ENCODE measurements at regions not wholly inside any gene's neighbourhood (a gene's known extent, or its start where the extent isn't known, plus 50 kb on each side); places are given as distances from the start of the nearest gene placed in this dataset.

DNA sequence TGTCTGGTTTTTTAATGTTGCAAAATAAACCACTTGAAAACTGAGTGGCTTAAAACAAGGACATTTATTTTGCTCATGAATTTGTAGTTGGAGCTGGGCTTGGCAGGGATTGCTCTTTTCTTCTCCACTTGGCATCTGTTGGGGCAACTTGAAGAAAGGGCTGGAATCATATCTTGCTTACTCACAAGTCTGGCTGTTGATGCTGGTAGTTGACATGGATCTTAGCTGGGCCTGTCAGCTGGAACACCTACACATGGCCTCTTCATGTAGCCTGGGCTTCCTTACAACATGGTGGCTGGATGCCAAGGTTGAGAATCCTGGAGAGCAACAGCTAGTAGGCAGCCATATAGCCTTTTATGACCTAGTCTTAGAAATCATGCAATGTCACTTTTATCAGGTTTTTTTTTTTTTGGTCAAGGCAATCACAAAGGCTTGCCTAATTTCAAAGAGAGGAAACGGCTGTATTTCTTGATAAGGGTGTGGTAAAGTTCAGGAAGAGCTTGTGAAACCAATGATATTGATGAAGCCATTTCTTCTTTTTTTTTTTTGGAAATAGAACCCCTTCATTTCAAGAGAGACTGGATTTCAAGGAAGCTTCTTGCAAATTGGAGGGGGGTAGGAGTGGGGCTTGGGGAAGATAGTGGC, 262.1 kb downstream of the IL20RB start:
- TF ChIP-seq, protein P1, sequence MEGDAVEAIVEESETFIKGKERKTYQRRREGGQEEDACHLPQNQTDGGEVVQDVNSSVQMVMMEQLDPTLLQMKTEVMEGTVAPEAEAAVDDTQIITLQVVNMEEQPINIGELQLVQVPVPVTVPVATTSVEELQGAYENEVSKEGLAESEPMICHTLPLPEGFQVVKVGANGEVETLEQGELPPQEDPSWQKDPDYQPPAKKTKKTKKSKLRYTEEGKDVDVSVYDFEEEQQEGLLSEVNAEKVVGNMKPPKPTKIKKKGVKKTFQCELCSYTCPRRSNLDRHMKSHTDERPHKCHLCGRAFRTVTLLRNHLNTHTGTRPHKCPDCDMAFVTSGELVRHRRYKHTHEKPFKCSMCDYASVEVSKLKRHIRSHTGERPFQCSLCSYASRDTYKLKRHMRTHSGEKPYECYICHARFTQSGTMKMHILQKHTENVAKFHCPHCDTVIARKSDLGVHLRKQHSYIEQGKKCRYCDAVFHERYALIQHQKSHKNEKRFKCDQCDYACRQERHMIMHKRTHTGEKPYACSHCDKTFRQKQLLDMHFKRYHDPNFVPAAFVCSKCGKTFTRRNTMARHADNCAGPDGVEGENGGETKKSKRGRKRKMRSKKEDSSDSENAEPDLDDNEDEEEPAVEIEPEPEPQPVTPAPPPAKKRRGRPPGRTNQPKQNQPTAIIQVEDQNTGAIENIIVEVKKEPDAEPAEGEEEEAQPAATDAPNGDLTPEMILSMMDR (IDR thresholded peaks at IDR 0.05; ENCODE audit: low read length, missing control alignments), result no peak
- DNase-seq (ENCODE audit: low read depth), result no peak
- H3K4me3 ChIP-seq (replicated peaks; ENCODE audit: low read depth, low read length), result no peak overlapping the region

DNA sequence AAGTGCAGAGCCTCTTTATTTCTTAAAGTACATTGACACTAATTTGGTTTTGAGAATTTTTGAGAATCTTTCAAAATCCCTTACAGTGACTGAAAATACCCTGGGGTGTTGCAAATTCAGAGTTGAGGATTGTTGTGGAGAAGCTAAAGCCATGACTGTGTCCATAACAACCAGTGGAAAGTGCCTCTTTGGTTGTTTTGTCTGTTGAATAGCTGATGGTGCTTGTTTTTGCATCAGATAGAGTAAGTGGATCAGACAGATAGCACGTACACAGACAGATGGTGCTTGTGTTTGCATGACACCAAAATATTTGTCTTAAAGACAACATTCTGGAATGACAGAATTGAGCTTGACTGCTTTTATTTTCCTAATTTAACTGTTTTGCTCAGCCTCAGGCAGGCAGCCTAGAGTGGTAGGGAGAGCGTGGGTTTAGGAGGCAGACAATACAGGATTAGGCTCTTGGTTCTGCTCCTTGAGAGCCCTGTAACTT, 265.0 kb downstream of the IL20RB start:
- no peak for DNase-seq (ENCODE audit: low read depth)
- TF ChIP-seq, protein P1 (IDR thresholded peaks at IDR 0.05; ENCODE audit: low read length, missing control alignments), result no peak
- no peak overlapping the region for H3K4me3 ChIP-seq (replicated peaks; ENCODE audit: low read depth, low read length)

DNA sequence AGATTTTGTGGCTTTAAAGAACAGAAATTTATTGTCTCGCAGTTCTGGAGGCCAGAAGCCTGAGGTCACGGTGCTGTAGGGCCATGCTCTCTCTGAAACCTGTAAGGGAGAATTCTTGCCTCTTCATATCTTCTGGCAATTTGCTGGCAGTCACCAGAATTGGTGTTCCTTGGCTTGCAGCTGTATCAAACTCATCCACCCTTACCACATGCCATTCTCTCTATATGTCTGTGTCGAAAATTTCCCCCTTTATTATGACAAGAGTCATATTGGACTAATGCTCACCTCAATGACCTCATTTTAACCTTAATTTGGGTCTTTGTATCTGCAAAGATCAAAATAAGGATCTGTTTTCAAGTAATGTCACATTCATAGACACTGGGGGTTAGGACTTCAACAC, 266.7 kb downstream of the IL20RB start:
- no peak for DNase-seq (ENCODE audit: low read depth)
- TF ChIP-seq, protein P1 (IDR thresholded peaks at IDR 0.05; ENCODE audit: low read length, missing control alignments), result no peak
- H3K4me3 ChIP-seq (replicated peaks; ENCODE audit: low read depth, low read length), result no peak overlapping the region

DNA sequence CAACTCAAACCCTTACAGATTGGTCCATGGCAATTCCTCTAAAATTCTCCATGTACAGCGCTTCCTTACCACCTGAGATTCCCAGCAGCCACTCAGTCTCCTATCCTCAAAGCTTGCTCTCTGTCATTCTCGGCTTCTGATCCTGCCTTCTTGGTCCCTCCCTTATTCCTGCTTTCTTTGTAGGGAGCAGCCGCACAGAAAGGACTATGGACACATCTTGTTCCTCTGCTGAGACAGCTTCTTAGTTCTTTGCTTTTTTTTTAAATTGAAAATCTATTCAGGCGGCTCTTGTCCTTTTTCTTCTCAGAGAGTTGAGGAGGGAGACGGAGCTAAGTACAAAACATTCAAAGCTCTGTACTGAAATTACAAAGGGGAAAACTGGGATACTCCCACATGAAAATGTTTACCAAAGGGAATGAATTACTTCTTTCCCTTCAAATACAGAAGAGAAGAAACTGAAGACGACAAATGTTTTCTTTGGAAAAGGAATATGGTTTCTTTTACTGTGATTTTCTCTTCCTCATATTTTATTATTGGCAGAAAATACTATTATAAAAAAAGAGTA, 285.1 kb downstream of the IL20RB start:
- TF ChIP-seq, protein P1 (IDR thresholded peaks at IDR 0.05; ENCODE audit: low read length, missing control alignments), result no peak
- DNase-seq (ENCODE audit: low read depth), result no peak
- no peak overlapping the region for H3K4me3 ChIP-seq (replicated peaks; ENCODE audit: low read depth, low read length)

DNA sequence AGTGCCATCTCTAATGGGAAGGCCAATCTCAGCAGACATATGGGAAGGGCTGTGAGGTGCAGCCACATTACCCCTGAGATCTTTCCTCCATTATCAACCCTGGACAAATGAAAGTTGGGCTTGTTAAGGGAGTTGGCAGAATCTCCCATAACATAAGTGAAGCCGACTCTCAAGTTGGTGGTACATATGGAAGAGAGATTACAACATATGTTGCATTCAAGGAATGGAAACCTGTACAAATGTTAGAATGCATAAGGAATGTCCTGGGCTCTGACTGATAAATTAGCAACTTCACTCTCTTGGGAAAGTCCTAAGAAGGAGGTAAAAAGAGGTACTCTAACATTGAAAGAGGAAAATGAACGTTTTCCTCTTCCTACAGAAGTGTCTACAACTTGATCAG, 288.7 kb downstream of the IL20RB start:
- no peak overlapping the region for H3K4me3 ChIP-seq (replicated peaks; ENCODE audit: low read depth, low read length)
- DNase-seq (ENCODE audit: low read depth), result no peak
- TF ChIP-seq, protein P1 (IDR thresholded peaks at IDR 0.05; ENCODE audit: low read length, missing control alignments), result no peak

DNA sequence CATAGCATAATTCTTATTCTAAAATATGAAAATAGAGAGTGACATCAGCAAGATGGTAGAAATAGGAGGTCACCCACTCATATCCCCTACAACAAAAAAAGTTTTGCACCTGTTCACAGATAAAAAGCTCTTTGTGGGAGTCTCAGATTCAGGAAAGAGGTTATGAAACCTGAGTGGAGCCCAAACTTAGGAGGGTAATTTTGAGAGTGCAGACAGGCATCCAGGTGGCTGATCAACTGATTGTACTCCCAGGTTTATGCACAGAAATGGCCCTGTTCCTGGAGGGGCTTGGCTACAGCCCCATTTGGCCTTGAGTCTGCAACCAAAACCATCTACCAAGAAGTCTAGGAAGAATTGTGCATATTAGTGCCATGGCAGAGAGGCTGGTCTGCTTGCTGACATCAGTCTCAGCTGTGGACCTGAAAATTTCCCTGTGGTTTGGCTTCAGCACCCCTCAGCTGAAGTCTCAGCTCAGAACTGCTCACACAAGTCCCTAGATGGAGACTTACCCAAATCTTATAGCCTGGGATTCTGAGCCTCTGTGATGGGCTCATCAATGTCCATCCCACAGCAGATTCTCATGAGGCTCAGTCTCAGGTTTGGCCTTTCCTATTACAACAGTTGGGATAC, 291.6 kb downstream of the IL20RB start:
- H3K4me3 ChIP-seq (replicated peaks; ENCODE audit: low read depth, low read length), result no peak overlapping the region
- no peak for DNase-seq (ENCODE audit: low read depth)
- TF ChIP-seq, protein P1 (IDR thresholded peaks at IDR 0.05; ENCODE audit: low read length, missing control alignments), result no peak
